ENCODE measurements at regions not wholly inside any gene's neighbourhood (a gene's known extent, or its start where the extent isn't known, plus 50 kb on each side); places are given as distances from the start of the nearest gene placed in this dataset.
A peak's percentile ranks its signal among the peaks of the same experiment; 100 is the strongest.

DNA sequence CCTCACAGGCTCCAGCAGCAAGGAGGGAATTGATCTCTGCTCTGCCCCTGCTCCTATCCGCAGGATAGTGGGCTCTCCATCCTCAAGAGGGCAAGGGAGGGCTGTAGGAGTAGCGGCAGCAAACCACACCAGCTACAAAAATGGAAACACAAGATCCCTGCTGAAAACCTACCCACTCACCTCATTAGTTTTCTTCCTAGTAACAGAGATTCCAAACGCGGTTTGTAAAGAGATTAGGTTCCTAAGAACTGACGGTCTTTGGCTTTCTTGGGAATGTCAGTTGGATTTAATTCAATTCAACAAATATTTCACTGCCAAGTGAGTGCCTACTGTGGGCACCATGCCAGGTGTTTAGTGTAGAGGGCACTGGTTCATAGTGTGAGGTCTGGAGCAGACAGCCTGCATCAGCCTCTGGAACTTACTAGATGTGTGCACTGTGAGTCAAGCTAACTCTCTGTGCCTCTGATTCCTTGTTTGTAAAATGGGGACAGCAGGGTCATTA is 84.7 kb downstream of the MRPL46 start:
- DNase-seq (ENCODE audit: low read depth) = peak; percentile 89

DNA sequence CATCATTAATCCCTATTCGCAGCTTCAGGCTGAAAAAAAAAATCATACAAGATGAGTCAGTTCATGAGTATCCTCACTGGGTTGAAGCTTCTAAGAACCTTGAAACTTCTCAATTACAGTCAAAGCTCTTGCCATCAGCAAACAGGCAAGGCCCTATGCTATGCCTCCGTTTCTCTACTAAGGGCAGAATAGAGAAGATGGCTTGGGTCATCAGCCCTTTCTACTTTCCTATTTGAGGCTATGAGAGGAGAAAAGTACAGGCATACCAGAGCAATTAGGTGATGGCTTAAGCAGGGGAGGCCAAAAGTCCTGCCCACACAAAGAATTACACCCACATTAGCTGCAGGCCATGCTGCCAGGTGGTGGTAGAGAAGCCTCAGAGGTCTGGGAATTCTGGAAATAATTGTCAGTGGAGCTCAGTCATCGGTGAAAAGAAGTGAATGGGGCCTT is 89.0 kb downstream of the MRPL46 start:
- no peak for DNase-seq (ENCODE audit: low read depth)

DNA sequence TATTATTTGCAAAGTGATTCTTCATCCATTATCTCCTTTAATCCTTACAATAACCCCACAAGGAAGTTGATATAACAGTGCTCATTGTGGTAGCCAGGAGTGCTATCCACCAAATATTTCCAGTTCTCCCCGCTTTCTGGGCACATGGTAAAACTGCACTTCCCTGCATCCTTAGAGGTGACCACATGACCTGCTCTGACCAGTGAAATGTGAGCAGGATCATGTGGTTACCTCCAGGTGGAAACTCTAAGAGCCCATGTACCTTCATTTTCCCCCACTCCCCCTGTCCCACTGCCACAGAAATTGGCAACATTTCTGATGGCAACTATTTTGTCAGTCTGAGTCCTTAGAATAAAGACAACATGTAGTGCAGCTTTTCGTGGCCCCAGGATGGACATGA is 89.7 kb downstream of the MRPL46 start:
- DNase-seq (ENCODE audit: low read depth) = no peak

DNA sequence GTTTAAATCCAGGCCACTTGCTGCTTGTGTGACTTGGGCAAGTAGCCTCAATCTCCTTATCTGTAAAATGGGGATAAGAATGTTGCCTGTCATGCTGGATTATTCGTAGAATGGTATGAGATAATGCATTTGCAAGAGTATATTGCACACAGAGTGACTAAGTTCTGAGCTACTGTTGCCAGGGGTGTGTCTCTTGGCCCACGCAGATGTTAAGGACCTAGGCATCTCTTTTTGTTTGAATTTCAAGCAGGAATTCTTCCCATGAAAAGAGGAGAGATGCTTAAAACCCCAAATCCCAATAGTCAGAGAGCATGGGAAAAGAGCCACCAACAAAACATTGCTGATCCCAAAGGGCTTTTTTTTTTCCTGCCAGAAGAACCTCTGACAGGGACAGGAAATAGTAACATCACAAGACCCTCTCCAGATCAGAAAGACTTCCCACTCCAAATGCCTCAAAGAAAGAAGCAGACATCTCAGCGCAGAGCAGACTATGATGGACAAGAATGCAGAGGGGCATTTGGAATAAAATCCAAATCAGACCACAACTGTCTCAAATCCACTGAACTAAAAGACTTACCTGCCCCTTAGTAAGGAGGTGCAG is 90.5 kb downstream of the MRPL46 start:
- no peak for DNase-seq (ENCODE audit: low read depth)

DNA sequence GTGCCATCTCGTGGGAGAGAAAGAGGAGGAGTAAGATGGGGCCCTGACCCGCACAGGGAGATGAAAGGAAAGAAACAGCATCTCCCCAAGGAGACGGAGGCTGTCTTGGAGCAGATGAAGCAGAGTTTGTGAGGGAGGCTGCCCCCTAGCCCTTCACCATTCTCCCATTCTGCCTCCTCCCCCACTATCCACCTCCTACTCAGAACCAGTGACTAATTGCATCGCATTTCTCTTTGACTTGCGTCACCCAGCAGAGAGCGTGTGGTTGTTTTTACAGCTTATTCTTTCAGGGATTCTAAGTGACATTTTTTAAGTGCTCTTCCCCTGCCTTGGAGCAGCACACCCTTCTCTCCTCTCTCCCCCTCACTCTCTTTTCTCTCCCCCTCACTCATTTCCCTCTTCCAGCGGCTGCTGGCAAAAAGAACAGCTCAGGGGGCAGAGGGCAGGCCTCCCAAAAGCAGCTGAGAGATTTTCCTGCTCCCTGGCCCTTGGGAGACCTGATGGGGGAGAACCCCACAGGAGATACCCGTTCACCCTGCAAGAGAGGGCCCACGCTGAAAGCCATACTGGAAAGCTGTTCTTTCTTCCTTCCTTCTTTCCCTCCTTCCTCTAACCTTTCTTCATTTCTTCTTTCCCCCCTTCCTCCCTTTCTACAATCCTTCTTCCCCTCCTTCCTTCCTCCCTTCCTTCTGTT is 91.8 kb downstream of the MRPL46 start:
- peak; percentile 76 for DNase-seq (ENCODE audit: low read depth)

GRCh38 chr15:88365124-88365523 is 102.1 kb downstream of the MRPL46 start:
- no peak for DNase-seq (ENCODE audit: low read depth)

- DNase-seq (ENCODE audit: low read depth) = no peak
Observed at GRCh38 chr15:88348579-88349230, 92.2 kb upstream of the NTRK3 start.

- DNase-seq (ENCODE audit: low read depth) = no peak
Observed at GRCh38 chr15:88345962-88346361, 89.4 kb upstream of the NTRK3 start.

DNA sequence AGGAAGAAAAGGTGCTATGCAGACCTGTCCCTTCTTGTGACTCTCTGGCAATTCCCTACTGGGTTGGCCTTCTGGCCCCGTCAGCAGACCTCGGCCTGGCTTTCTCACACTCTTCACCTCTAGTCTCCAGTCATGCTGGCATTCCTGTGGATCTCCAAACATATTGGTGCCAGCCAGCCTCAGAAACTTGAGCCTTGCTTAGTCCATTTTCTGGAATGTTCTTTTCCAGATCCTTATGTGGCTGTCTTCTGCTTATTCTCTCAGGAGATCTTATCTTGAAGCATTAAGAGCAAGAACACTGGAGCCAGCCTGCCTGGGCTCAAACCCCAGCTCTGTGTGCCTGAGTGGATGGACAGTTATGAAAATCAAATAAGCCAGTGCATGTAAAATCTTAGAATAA is 88.2 kb upstream of the NTRK3 start:
- DNase-seq (ENCODE audit: low read depth) = no peak

GRCh38 chr15:88342666-88343065 is 86.1 kb upstream of the NTRK3 start:
- DNase-seq (ENCODE audit: low read depth) = no peak

GRCh38 chr15:88341653-88342052 is 85.1 kb upstream of the NTRK3 start:
- no peak for DNase-seq (ENCODE audit: low read depth)

DNA sequence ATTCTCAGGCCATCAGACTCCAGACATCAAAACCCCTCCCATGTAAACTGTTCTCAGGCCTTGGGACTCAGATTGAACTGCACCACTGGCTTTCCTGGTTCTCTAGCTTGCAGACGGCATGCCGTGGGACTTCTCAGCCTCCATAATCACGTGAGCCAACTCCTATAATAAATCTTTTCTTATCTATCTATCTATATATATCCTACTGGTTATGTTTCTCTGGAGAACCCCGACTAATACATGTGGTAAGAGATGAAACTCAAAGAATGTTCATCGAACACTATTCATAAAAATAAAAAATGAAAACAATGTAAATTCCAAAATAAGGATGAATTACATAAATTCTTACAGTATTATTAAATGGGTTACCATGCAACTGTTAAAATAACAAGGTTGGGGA is 84.5 kb upstream of the NTRK3 start:
- DNase-seq (ENCODE audit: low read depth) = no peak

- DNase-seq (ENCODE audit: low read depth) = no peak
Observed at GRCh38 chr15:88337993-88338392, 81.5 kb upstream of the NTRK3 start.

DNA sequence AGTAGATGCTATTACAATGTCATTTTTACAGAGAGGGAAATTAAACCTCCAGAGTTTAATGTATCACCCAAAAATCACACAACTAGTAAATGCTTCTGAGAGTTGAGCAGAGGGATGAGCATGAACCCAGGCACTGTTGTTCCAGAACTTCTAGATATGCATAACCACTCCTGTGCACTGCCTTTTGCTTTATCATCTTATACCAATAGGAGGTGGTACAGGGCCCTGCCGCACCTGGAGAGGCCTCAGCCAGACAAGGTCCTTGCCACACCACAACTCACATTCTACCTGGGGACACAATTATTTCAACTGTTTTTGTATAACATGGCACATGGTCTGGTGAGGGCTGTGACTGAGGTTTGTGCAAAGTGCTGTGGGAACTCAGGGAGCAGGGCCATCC is 78.5 kb upstream of the NTRK3 start:
- no peak for DNase-seq (ENCODE audit: low read depth)

GRCh38 chr15:88334436-88334835 is 77.9 kb upstream of the NTRK3 start:
- peak; percentile 68 for DNase-seq (ENCODE audit: low read depth)

DNA sequence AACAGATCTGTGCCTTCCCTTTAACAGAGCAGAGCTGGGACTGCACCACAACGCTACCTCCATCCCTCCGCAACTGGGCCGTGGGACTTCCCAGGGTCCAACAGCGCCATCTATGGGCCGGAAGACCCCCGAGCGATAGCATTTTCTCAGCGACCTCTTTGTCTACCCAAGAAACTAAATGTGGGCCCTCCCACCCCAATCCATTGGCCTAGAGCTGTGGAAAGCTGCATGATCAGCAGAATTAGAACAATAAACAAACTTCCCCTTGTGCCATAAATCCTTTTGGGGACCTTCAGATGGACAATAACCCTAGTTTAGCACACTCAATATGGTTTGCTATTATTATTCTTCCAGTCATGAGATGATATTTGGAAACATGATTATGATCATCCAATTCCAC is 74.8 kb upstream of the NTRK3 start:
- no peak for DNase-seq (ENCODE audit: low read depth)

DNA sequence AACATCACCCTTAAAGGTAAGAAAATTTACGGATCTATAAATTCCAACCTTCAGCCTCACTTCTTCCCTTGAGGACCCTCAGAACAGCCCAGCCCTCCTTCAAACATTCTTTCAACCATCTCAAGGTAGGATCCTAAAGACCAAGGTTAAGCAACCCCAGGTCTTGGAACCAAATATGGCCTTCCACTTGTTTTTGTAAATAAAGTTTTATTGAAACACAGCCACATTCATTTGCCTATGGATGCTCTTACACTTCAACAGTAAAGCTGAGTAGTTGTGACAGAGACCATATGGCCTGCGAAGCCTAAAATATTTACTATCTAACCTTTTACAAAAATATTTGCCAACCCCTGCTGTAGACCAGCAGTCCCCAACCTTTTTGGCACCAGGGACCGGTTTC is 70.4 kb upstream of the NTRK3 start:
- DNase-seq (ENCODE audit: low read depth) = no peak

GRCh38 chr15:88324741-88325065 is 68.2 kb upstream of the NTRK3 start:
- no peak for DNase-seq (ENCODE audit: low read depth)

- DNase-seq (ENCODE audit: low read depth) = no peak
Observed at GRCh38 chr15:88323976-88324740, 67.6 kb upstream of the NTRK3 start.

DNA sequence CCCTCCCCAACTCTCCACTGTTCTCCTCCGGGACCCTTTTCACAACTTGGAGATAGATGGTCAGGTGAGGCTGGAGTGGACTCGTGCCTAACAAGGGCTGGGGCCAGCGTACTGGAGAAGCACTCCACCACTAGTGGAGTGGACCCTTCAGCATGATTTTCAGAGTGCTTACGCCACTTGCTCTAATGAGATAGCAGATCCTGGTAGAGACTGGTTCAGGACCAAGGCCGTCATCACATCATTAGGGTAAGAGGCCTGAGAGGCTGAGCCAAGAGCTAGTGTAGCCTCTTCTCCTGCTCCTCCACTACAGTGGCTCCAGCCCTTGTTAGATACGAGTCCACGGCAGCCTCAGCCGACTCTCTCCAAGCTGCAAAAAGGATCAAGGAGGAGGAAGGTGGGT is 66.9 kb upstream of the NTRK3 start:
- no peak for DNase-seq (ENCODE audit: low read depth)

DNA sequence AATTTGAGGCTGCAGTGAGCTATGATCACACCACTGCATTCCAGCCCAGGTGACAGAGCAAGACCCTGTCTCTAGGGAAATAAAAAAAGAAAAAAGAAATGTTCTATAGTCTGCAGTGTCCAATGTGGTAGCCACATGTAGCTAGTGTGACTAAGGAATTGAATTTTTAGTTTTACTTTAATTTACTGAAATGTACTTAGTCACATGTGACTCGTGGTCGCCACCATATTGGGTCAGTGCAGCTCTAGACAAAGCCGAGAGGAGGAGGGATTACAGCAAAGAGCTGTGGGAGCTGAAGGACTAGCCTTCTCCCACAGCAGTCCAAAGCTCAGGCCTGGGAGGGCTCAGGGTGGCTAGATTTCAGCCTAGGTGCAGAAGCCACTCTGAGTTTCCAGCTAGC is 65.9 kb upstream of the NTRK3 start:
- no peak for DNase-seq (ENCODE audit: low read depth)

- DNase-seq (ENCODE audit: low read depth) = no peak
Observed at GRCh38 chr15:88321271-88321670, 64.7 kb upstream of the NTRK3 start.

- DNase-seq (ENCODE audit: low read depth) = no peak
Observed at GRCh38 chr15:88316586-88316985, 60.0 kb upstream of the NTRK3 start.
